IMR-90 (cell line): ENCODE measurements at regions not wholly inside any gene's neighbourhood (a gene's known extent, or its start where the extent isn't known, plus 50 kb on each side); places are given as distances from the start of the nearest gene placed in this dataset.

Experiments used
- CTCF ChIP-seq: conservative IDR thresholded peaks from 2 replicates; pipeline ENCODE4 v1.5.1; 2012; ENCODE audit warnings: mild to moderate bottlenecking, low read depth, low read length, improper control_type of control experiment
- MAFK ChIP-seq: IDR thresholded peaks from 2 replicates; pipeline ENCODE4 v1.6.1; 2012; ENCODE audit warnings: low read depth, low read length, improper control_type of control experiment
- MXI1 ChIP-seq: IDR thresholded peaks from 2 replicates; pipeline ENCODE4 v1.6.1; 2012; ENCODE audit warnings: low read depth, mild to moderate bottlenecking, low read length, moderate library complexity, borderline replicate concordance
- POLR2A ChIP-seq: IDR thresholded peaks from 2 replicates; pipeline ENCODE4 v1.6.1; 2012; ENCODE audit warnings: mild to moderate bottlenecking, low read depth, low read length

GRCh38 chr9:126219648-126220063 is 107.0 kb upstream of the MVB12B start:
- TF ChIP-seq CTCF (no peak), MXI1 (no peak), POLR2A (no peak), MAFK (no peak)
